ENCODE measurements at regions not wholly inside any gene's neighbourhood (a gene's known extent, or its start where the extent isn't known, plus 50 kb on each side); places are given as distances from the start of the nearest gene placed in this dataset.

- TF ChIP-seq CTCF (IDR thresholded peaks at IDR 0.05; ENCODE audit: low read depth, low read length) (no peak), EZH2phosphoT487 (IDR thresholded peaks at IDR 0.05; ENCODE audit: low read depth) (no peak)
Observed at GRCh38 chr12:24418157-24418556, 468.7 kb upstream of the SOX5 start.

All from OCI-LY3 (cell line).